ENCODE measurements at regions not wholly inside any gene's neighbourhood (a gene's known extent, or its start where the extent isn't known, plus 50 kb on each side); places are given as distances from the start of the nearest gene placed in this dataset.
A peak's percentile ranks its signal among the peaks of the same experiment; 100 is the strongest.

DNA sequence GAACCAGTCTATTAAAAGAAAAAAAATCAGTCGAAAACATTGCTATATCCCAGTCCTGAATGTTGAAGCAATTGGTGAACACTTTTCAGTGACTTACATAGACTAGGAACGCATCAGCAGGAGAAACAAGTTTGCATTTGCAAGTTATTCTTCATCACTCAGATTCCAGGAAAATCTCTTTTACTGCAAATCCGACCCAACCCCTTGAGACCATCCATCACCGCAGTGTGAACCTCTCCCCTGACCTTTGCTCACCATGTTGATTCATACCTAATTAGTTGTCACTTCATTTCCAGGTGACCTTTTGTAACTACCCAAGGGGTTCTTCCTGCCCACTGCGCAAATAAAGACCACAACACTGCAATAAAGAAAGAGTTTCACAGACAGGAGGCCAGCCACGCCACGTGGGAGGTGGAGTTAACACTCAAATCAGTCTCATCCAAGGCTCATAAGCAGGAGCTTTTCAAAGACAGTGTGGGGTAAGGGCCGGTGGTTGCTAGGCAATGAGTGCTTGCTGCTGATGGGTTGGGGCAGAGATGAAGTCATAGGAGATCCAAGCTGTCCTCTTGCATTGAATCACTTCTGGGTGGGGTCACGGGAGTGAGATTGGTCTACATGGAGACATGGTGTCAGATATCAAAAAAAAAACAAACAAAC, 241.3 kb upstream of the TMEM132C start:
- Histone ChIP-seq H2BK5ac (ENCODE audit: insufficient read length, low read length) (no peak overlapping the region), H3K27me3 (ENCODE audit: insufficient read depth, low read length) (no peaks in the 10 kb centered on the region), H4K91ac (ENCODE audit: insufficient read length, low read depth, low read length) (no peak overlapping the region), H3K23me2 (ENCODE audit: insufficient read length, low read depth, low read length, poor library complexity, severe bottlenecking) (no peaks in the 10 kb centered on the region), H4K20me1 (ENCODE audit: control insufficient read depth, insufficient read depth, insufficient read length) (no peaks in the 10 kb centered on the region), H3K14ac (ENCODE audit: insufficient read depth, low read length) (no peak overlapping the region), H3K18ac (ENCODE audit: insufficient read length, low read depth, low read length) (no peak overlapping the region), H3K56ac (ENCODE audit: insufficient read length, low read depth, low read length) (no peak overlapping the region), H2AK5ac (ENCODE audit: insufficient read length, low read length) (no peak overlapping the region), H4K5ac (ENCODE audit: insufficient read length, low read depth, low read length) (no peak overlapping the region), H3T11ph (ENCODE audit: low read length) (no peak overlapping the region), H3K4me1 (ENCODE audit: insufficient read depth, low read length) (peaks cover 6% of the 10 kb centered on the region; the same call in 1 of the 2 replicates), H2BK120ac (ENCODE audit: low read depth, low read length, poor library complexity, severe bottlenecking) (no peak overlapping the region), H3K9me3 (ENCODE audit: control insufficient read depth, low read depth, low read length) (no peaks in the 10 kb centered on the region), H2BK20ac (ENCODE audit: low read depth, low read length, poor library complexity, severe bottlenecking) (no peak overlapping the region), H3K4me2 (ENCODE audit: insufficient read depth, insufficient read length, low read length) (no peak overlapping the region), H3K79me2 (ENCODE audit: insufficient read depth, low read length) (no peaks in the 10 kb centered on the region), H2BK15ac (ENCODE audit: low read depth, low read length) (no peak overlapping the region), H4K8ac (replicated peaks; ENCODE audit: insufficient read length, low read depth, low read length) (no peak overlapping the region), H3K23ac (ENCODE audit: insufficient read length, low read depth, low read length) (no peak overlapping the region), H3K4ac (ENCODE audit: low read depth, low read length) (no peak overlapping the region), H2AFZ (ENCODE audit: low read length) (no peak overlapping the region), H2BK12ac (ENCODE audit: insufficient read length, low read depth, low read length) (no peak overlapping the region), H3K9ac (ENCODE audit: extremely low read depth, insufficient read length, low read length) (no peak overlapping the region), H3K27ac (ENCODE audit: insufficient read length, low read depth, low read length) (no peak overlapping the region), H3K79me1 (ENCODE audit: insufficient read depth, low read depth, low read length, poor library complexity, severe bottlenecking) (no peaks in the 10 kb centered on the region)
- peaks cover 14 to 20% of the 10 kb centered on the region in 2 experiments for H3K4me1 Mint-ChIP-seq
- H3K27me3 Mint-ChIP-seq (ENCODE audit: low read depth), result peaks cover 9% of the 10 kb centered on the region
- TF ChIP-seq, protein P1, sequence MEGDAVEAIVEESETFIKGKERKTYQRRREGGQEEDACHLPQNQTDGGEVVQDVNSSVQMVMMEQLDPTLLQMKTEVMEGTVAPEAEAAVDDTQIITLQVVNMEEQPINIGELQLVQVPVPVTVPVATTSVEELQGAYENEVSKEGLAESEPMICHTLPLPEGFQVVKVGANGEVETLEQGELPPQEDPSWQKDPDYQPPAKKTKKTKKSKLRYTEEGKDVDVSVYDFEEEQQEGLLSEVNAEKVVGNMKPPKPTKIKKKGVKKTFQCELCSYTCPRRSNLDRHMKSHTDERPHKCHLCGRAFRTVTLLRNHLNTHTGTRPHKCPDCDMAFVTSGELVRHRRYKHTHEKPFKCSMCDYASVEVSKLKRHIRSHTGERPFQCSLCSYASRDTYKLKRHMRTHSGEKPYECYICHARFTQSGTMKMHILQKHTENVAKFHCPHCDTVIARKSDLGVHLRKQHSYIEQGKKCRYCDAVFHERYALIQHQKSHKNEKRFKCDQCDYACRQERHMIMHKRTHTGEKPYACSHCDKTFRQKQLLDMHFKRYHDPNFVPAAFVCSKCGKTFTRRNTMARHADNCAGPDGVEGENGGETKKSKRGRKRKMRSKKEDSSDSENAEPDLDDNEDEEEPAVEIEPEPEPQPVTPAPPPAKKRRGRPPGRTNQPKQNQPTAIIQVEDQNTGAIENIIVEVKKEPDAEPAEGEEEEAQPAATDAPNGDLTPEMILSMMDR (conservative IDR thresholded peaks at IDR 0.05), result no peak
- H3K9me3 Mint-ChIP-seq, result no peaks in the 10 kb centered on the region; a peak in 1 of 5 replicates
- DNase-seq, result peak; percentile 39
- no CpG with 5 or more reads among the region's 9 CpGs for WGBS (ENCODE audit: extremely low coverage, insufficient read length, low lambda C conversion rate)
- H3K36me3 Mint-ChIP-seq (ENCODE audit: insufficient read depth in 1 of 3, low read depth in 3 of 3), result no peaks in the 10 kb centered on the region
- no peak overlapping the region for H3K27ac Mint-ChIP-seq
- no peak overlapping the region for H3K4me3 Mint-ChIP-seq

Measured in H9 (cell line).